ENCODE measurements at regions not wholly inside any gene's neighbourhood (a gene's known extent, or its start where the extent isn't known, plus 50 kb on each side); places are given as distances from the start of the nearest gene placed in this dataset.
"Not testable (repeated sequence)": the region's sequence is repeated elsewhere in the genome, so short reads cannot be mapped to it uniquely, and the experiment has no call there.

- DNase-seq (ENCODE audit: low read depth), result no peak
- TF ChIP-seq CTCF (IDR thresholded peaks at IDR 0.05; ENCODE audit: insufficient read depth, low read length), result no peak
- no peak overlapping the region for H3K4me3 ChIP-seq (ENCODE audit: low read depth, low read length)
Measured at GRCh38 chr6:78259935-78260334, 607.1 kb downstream of the MEI4 start.

DNA sequence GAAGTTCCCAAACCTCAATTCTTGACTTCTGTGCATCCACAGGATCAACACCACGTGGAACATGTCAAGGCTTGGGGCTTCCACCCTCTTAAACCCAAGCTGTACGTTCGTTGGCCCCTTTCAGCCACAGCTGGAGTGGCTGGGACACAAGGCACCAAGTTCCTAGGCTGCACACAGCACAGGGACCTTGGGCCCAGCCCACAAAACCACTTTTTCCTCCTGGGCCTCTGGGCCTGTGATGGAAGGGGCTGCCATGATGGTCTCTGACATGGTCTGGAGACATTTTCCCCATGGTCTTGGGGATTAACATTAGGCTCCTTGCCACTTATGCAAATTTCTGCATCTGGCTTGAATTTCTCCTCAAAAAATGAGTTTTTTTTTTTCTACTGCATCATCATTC, 606.9 kb upstream of the IRAK1BP1 start:
- not testable (repeated sequence) for DNase-seq (ENCODE audit: low read depth); H3K4me3 ChIP-seq (ENCODE audit: low read depth, low read length)

DNA sequence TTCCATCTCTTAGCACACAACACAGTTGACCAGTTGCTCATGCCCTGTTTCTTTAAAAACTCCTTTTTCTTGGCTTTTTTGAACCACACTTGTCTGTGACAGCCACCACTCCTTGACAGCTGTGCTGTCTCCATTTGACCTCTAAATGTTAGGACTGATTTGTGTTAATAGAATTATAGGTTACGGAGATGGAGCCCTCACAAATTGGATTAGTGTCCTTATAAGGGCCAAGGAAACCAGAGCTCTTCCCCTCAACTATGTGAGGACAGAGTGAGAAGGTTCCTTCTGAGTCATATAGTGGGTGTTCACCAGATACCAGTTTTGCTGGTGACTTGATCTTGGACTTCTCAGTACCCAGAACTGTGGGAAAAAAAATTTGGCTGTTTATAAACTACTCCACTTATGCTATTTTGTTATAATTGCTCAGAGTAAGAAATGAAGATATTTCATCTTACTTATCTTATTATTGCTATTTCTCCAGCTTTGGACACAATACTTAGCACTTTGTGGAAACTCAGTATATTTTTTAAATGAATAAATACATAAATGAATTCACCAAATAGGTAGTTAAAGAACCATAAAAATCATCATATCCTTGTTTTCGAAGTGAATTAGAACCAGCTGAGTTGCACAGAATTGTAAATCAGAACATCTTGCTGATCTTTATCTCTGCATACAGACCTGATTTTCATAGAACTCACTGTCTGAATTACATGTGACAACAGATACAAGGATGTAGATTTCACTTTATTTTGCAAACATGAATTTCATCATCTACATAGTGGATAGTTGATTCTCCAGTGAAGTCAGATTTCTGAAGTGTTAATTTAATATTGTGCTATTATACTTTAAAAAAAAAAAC, 598.5 kb upstream of the IRAK1BP1 start:
- no peak overlapping the region for H3K4me3 ChIP-seq (ENCODE audit: low read depth, low read length)
- DNase-seq (ENCODE audit: low read depth), result no peak
- no peak for TF ChIP-seq CTCF (IDR thresholded peaks at IDR 0.05; ENCODE audit: insufficient read depth, low read length)

GRCh38 chr6:78300885-78301284, 566.5 kb upstream of the IRAK1BP1 start:
- H3K4me3 ChIP-seq (ENCODE audit: low read depth, low read length), result no peak overlapping the region
- TF ChIP-seq CTCF (IDR thresholded peaks at IDR 0.05; ENCODE audit: insufficient read depth, low read length), result no peak
- DNase-seq (ENCODE audit: low read depth), result no peak

GRCh38 chr6:78302411-78302810, 564.9 kb upstream of the IRAK1BP1 start:
- no peak overlapping the region for H3K4me3 ChIP-seq (ENCODE audit: low read depth, low read length)
- no peak for TF ChIP-seq CTCF (IDR thresholded peaks at IDR 0.05; ENCODE audit: insufficient read depth, low read length)
- no peak for DNase-seq (ENCODE audit: low read depth)

DNA sequence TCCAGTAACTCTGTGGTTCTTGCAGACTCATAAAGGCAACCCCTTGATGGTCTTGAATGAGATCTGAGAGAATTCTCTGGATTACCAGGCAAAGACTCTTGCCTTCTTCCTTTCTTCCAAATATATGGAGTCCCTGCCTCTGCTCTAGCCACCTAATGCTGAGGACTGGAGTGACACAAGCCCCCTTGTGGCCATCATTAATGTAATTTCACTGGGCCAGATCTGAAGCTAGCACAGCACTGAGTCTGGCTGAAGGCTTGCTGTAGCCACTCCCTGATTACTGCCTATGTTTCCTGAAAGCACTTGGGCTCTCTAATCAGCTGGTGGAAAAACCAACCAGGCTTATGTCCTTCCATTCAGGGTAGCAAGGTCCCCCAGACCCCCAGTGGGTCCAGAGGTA, 559.3 kb upstream of the IRAK1BP1 start:
- no peak overlapping the region for H3K4me3 ChIP-seq (ENCODE audit: low read depth, low read length)
- no peak for TF ChIP-seq CTCF (IDR thresholded peaks at IDR 0.05; ENCODE audit: insufficient read depth, low read length)
- no peak for DNase-seq (ENCODE audit: low read depth)

DNA sequence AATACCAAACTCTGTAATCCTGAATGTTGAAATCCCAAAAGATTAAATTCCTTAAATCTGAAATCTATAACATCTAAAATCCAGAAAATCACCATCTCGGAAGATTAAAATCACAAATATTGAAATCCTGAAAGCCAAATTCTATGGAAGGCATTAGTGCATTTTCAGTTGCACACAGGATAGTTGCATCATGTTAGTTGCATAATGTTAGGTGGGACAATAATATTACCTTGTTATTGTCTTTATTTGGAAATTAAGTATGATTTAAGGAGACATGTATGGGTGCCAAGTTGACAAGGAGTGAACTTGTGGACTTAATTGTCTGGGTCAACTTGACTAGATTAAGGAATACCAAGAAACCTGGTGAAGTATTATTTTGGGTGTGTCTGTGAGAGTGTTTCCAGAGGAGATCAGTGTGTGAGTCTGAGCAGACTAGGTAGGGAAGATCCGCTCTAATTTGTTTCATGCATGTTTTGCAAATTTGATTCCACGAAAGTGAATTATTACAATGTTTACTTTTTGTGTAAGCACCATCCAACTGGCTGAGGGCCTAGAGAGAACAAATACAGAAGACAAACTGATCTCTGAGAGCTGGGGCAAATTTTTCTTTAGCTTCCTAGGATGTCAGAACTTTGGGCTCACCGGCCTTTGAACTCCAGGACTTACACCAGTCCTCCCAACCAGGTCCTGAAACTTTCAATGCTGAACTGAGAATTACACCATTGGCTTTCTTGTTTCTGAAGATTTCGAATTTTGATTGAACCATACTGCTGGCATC, 545.1 kb upstream of the IRAK1BP1 start:
- DNase-seq (ENCODE audit: low read depth), result no peak
- no peak for TF ChIP-seq CTCF (IDR thresholded peaks at IDR 0.05; ENCODE audit: insufficient read depth, low read length)
- no peak overlapping the region for H3K4me3 ChIP-seq (ENCODE audit: low read depth, low read length)

All from fibroblast of the aortic adventitia (primary cell).